Left colon (tissue), 2 donors: ENCODE measurements at regions not wholly inside any gene's neighbourhood (a gene's known extent, or its start where the extent isn't known, plus 50 kb on each side); places are given as distances from the start of the nearest gene placed in this dataset.

ENCODE experiments used
- ATAC-seq: fragments of 200-7000 bp; cut with Tn5 transposase; one replicate; pipeline ENCODE4 v1.9.1; 2020; ENCODE audit warnings: mild to moderate bottlenecking, moderate library complexity
- DNase-seq, 2 donors: peaks; one replicate each; pipeline ENCODE4 v3.0.0-alpha.2; 2020
- intact Hi-C, 2 donors: fragments of 100-400 bp; cut with DNase I in 1 of 2; cut with micrococcal nuclease in 1 of 2; formaldehyde crosslinking; loops; one replicate each; pipeline versions ENCODE4 v1.11.2 to v1.14.0; 2022; cut with DNase I, micrococcal nuclease
- donor health status: DM: no; HTN: no; CAD: no.
- donor health status: DM: yes; HTN: yes; CAD: no.

- ATAC-seq: no peak
- intact Hi-C loops: no loop called here
- DNase-seq: no peak
Observed at GRCh38 chr9:84554069-84554664, 115.4 kb upstream of the NTRK2 start.

GRCh38 chr9:84556556-84556955 is 113.0 kb upstream of the NTRK2 start:
- ATAC-seq (no peak), DNase-seq (no peak)
- intact Hi-C loops: no loop called here

DNA sequence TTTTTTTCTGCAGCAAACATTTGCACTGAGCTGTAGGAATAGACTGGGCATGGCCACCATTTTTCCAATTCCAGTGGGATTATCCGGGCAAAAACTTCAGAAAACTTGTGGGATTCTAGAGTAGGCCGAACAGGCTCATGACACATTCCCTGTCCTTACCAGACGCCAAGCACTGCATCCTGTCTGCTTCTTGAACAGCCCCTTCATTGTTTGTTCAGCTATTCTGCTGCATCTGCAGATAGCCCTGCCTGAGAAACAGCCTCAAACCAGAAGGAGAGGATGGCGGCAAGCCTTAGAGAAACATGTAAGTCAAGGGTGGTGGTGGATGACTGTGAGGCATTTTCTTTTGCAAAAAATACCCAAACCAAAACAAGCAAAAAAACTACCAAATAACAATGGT is 111.8 kb upstream of the NTRK2 start:
- DNase-seq: no peak
- no peak for ATAC-seq
- intact Hi-C loops: no loop called here

- no peak for DNase-seq
- intact Hi-C loops: no loop called here
- ATAC-seq: no peak
Observed at GRCh38 chr9:84563691-84564090, 105.8 kb upstream of the NTRK2 start.

DNA sequence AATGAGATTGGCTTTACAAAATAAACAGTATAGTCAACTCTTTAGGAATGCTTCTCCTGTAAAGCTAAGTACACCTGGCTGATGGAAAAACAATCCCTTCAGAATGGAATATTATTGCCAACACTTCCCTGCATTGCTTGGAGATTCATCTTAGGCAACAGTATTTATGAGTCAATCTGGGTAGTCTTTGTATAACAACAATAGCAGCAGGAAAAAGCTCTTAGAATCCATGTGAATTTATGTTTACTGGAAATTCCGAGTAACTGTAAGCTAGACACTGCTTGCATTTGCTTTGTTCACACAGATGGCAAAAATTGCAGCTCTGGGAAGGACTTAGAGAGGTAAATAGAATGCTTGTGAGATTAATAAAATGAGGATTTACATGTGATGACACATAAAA is 101.7 kb upstream of the NTRK2 start:
- ATAC-seq (no peak), DNase-seq (no peak)
- intact Hi-C loops: no loop called here

DNA sequence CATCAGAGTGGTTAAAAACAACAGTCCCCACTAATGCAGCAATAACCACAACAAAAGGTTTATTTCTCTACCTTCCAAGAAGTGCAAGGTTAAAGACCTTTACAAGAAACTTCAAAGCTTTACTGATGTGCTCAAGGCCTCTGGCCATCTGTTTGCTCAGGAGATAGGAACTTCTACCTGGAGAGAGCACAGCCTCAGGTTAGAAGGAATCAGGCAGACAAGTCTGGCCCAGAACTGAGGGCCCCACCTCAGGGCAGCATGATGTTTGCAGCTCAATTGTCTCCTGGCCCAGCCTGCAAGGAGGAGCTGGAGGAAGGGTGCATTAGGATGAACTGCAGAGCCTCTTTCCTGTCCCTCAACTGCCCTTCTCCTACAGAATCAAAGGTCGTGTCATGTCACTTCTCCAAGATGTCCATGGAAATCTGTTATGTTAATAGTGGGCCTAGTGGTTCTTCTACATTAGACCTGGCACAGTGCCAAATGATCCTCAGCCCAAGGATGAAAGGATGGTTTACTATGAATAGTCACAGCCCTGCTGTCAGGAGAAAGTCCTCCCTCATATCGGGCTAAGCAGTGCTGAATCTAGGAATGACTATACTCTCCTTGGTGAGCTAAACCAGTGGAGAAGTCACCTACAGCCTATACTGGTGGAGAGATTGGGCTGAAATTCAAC is 98.9 kb upstream of the NTRK2 start:
- intact Hi-C loops: no loop called here
- ATAC-seq: no peak
- DNase-seq: no peak

GRCh38 chr9:84573083-84573482 is 96.4 kb upstream of the NTRK2 start:
- ATAC-seq (no peak), DNase-seq (no peak)
- intact Hi-C loops: no loop called here

DNA sequence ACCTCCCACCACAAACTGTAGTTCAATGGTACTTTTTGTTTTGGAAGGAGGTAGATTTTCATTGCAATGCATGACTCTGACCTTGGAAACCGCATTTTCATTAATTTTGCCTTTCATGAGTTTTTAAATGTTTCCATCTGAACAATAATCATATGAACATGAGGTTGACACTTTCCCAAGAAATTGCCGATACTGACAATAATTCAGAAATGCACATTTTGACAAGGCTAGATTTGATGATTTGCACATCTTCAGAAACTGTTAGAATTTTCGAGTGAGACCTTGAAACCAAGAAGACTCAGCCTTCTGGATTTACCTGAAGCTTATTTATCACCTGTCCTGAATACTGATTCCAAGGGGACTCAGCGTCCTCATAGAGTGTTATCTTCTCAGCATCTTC is 93.8 kb upstream of the NTRK2 start:
- intact Hi-C loops: no loop called here
- ATAC-seq: no peak
- no peak for DNase-seq

GRCh38 chr9:84583866-84584265 is 85.7 kb upstream of the NTRK2 start:
- DNase-seq: no peak
- no peak for ATAC-seq
- intact Hi-C loops: no loop called here

DNA sequence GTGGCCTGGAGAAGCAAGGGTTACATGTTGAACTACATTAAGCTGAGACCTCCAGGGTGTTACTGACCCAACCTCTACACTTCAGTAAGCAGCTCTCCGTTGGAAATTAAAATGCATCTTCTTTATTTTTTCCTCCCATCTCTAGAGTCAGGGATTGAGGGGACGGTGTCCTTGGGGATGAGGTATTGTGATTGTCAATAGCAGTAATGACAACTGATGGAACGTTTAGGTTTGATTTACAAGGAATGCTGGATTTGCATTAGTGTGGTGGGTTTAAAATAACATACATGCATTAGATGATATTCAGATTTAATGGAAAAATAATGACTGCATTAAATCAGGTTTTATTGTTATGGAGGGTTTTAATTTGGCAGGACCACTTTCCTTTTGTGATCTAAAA is 82.9 kb upstream of the NTRK2 start:
- ATAC-seq: no peak
- no peak for DNase-seq
- intact Hi-C loops: no loop called here

GRCh38 chr9:84587153-84587552 is 82.4 kb upstream of the NTRK2 start:
- intact Hi-C loops: no loop called here
- no peak for DNase-seq
- no peak for ATAC-seq

DNA sequence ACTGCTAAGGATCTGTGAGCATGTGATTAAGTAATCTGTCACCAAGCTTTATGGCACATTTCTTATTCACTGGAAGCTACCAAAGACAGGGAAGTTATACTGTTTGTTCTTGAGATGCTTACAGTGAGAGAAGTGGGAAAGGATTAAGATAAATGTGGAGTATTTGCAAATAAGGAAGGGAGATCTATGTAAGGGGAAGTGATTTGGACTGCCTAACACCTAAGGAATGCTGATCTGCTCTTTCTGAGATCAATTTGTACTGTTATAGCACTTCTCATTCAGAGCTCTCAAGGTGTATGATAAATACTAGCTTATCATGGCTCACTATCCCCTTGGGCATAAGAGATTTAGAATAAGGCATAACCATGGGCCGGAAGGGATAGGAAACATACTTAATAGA is 80.0 kb upstream of the NTRK2 start:
- DNase-seq (no peak), ATAC-seq (no peak)
- intact Hi-C loops: no loop called here

DNA sequence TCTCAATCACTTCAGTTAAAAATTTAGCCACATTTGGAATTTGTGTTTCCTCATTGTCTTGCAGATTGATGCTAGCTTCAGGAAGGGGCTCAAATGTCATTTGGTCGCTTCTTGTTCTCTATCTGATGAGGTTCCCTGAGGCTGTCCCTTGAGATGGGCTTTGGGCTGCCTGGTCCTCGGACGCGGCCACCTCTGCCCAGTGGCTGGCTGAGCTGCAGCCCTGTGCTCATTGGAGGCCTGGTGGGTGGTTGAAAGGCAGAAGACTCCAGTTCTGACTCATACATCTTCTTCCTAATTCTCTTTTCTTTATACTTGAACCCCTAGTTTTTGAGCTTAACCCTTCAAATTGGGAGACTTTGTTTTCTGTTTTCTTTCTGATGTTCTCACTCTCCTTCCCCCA is 78.8 kb upstream of the NTRK2 start:
- no peak for ATAC-seq
- DNase-seq: no peak
- intact Hi-C loops: no loop called here

DNA sequence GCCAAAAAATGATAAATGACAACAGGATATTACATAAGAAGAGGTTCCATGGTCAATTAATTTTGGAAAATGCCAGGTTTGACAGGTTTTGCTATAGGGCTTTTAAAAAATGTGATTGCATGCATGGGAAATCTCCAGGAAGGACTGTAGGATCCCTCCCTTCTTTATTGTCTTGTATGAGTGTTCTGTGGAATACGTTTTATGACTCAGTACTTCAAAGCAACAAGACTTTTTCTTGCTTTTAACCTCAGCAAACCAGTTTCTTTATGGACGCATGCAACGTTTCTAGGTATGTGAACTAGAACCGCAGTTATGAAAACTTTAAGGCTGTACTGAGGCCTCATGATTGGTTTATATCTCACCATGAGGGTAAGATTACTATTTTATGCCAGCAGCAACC is 76.6 kb upstream of the NTRK2 start:
- ATAC-seq (no peak), DNase-seq (no peak)

GRCh38 chr9:84593352-84593751 is 76.2 kb upstream of the NTRK2 start:
- intact Hi-C loops: no loop called here
- DNase-seq (no peak), ATAC-seq (no peak)

More for the DNA sequence above, 76.6 kb upstream of the NTRK2 start:
- intact Hi-C loops: no loop called here

DNA sequence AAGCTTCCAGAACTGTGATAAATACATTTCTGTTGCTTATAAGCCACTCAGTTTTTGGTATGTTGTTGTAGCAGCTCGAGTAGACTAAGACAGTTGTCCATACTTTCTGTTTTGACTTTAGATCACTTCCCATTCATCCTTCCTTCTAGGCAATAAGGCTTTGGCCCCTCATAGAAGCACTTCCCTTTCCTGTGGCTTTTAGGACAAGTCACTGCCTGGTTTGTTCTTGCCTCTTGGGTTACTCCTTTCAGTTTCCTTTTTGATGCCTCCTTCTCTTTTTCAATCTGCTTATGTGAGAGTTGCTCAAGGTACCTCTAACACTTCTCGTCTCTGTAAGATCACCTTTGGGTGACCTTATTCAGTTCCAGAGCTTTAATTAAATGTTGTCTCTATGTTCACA is 72.4 kb upstream of the NTRK2 start:
- intact Hi-C loops: no loop called here
- DNase-seq: no peak
- ATAC-seq: no peak

- intact Hi-C loops: no loop called here
Observed at GRCh38 chr9:84598921-84599636, 70.5 kb upstream of the NTRK2 start.

GRCh38 chr9:84600739-84601138 is 68.8 kb upstream of the NTRK2 start:
- no peak for ATAC-seq
- intact Hi-C loops: no loop called here
- no peak for DNase-seq

More at GRCh38 chr9:84598921-84599636, 70.5 kb upstream of the NTRK2 start:
- ATAC-seq: no peak
- DNase-seq: no peak

DNA sequence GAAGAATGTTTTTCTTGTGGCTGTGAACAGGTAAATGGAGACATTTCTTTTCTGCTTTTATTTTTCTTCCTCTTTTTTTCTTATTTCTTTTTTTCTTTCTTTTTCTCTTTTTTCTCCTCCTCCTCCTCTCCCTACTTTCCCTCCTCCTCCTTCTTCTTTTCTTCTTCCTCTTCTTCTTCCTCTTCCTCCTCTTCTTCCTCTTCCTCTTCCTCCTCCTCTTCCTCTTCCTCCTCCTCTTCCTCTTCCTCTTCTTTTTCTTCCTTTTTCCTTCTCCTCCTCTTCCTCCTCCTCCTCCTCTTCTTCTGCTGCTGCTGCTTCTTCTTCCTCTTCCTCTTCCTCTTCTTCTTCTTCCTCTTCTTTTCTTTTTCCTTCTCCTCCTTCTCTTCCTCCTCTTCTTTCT is 65.3 kb upstream of the NTRK2 start:
- ATAC-seq: no peak

DNA sequence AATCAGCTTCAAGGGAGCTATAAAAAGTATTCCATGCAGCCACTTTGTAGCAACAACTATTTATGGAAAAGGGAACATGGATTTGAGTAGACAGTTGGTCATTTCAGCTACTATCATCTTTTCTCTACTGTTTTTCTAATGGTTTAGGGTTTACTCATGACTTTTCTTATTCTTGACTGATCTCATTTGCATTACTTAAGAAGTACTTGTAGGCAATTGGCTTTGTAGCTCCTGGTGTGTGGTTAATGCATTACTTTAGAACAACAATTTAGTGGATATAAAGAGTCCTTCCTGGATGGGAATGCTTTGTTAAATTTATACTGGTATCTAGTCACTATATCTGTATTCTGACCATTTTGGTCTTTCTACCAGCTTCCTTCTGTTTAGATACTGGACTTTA is 59.8 kb upstream of the NTRK2 start:
- DNase-seq: no peak
- ATAC-seq: no peak
- intact Hi-C loops: no loop called here

More for the DNA sequence above, 65.3 kb upstream of the NTRK2 start:
- no peak for DNase-seq
- intact Hi-C loops: no loop called here

DNA sequence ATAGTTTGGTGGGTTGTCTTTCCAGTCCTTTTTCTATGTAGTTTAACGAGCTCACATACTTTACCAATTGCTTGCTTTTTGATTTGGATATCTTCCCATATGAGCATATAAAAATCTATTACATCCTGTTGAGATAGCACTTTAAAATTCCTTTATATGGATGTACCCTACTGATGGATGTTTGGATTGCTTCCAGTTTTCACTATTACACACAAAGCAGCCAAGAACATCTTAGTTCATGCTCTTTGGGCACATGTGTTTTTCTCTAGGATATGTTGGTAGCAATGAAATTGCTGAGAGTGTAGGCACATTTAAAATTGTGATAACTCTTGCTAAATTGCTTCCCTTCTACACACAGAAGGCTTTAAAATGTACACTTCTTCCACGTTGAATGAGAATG is 56.1 kb upstream of the NTRK2 start:
- DNase-seq: no peak
- intact Hi-C loops: no loop called here
- no peak for ATAC-seq
